Upper lobe of left lung (tissue), 6 donors: ENCODE measurements at regions not wholly inside any gene's neighbourhood (a gene's known extent, or its start where the extent isn't known, plus 50 kb on each side); places are given as distances from the start of the nearest gene placed in this dataset.

Experiments
- ATAC-seq, 2 donors: fragments of 200-7000 bp; cut with Tn5 transposase; one replicate each; pipeline ENCODE4 v1.9.1; 2022; ENCODE audit warnings: mild to moderate bottlenecking in 2 of 2, moderate library complexity in 2 of 2; ENCODE audit not compliant: low FRiP score in 2 of 2
- DNase-seq, 2 donors: peaks; one replicate each; pipeline ENCODE4 v3.0.0-alpha.2; 2019 to 2020
- H3K27ac ChIP-seq, 4 donors: fragments of 200-600 bp; sonication (generic); one replicate each; pipeline ENCODE4 v1.5.1; 2016 to 2019
- H3K27me3 ChIP-seq, 4 donors: fragments of 200-600 bp; sonication (generic); one replicate each; pipeline ENCODE4 v1.5.1; 2017 to 2019
- H3K36me3 ChIP-seq, 4 donors: fragments of 200-600 bp; sonication (generic); one replicate each; pipeline ENCODE4 v1.5.1; 2016 to 2019
- H3K4me1 ChIP-seq, 4 donors: fragments of 200-600 bp; sonication (generic); one replicate each; pipeline ENCODE4 v1.5.1; 2018 to 2019
- H3K4me3 ChIP-seq, 4 donors: fragments of 200-600 bp; sonication (generic); one replicate each; pipeline ENCODE4 v1.5.1; 2017 to 2019; ENCODE audit warnings: mild to moderate bottlenecking in 2 of 4, moderate library complexity in 1 of 4
- H3K9me3 ChIP-seq, 4 donors: fragments of 200-600 bp; sonication (generic); one replicate each; pipeline ENCODE4 v1.5.1; 2018 to 2019
- CTCF ChIP-seq, 6 experiments: fragments of 450-650 bp in 4 of 6; fragments of 200-600 bp in 2 of 6; sonication (generic) in 2 of 6; IDR thresholded peaks; one replicate each; pipeline ENCODE4 v1.5.1; 2016 to 2019; ENCODE audit warnings: antibody characterized with exemption in 6 of 6
- EP300 ChIP-seq, 4 donors: sonication (generic); formaldehyde crosslinking; IDR thresholded peaks; one replicate each; pipeline ENCODE4 v1.5.1; 2017; ENCODE audit warnings: antibody characterized with exemption in 4 of 4, control low read depth in 2 of 4
- POLR2A ChIP-seq, 4 donors: fragments of 450-650 bp; IDR thresholded peaks; one replicate each; pipeline ENCODE4 v1.5.1; 2016 to 2017; ENCODE audit warnings: antibody characterized with exemption in 4 of 4, mild to moderate bottlenecking in 2 of 4
- POLR2AphosphoS5 ChIP-seq, 2 donors: sonication (generic); formaldehyde crosslinking; IDR thresholded peaks; one replicate each; pipeline ENCODE4 v1.5.1; 2017; ENCODE audit warnings: antibody characterized with exemption in 2 of 2
- WGBS, 2 donors: methylation state at CpG; one replicate each; pipeline ENCODE4 v1.1.5; 2017 to 2018; 5-methylcytosine and 5-hydroxymethylcytosine counted together
- donor health status: DM: no; HTN: no; CAD: no; lungs with moderate emphysema.
- donor health status: DM: no; HTN: yes; CAD: no; lungs with severe emphysema.

GRCh38 chr2:128452536-128453530, 134.2 kb upstream of the HS6ST1 start:
- no peak overlapping the region for H3K27ac ChIP-seq
- TF ChIP-seq EP300 (IDR thresholded peaks at IDR 0.05) (no peak), CTCF (IDR thresholded peaks at IDR 0.05) (no peak), POLR2A (IDR thresholded peaks at IDR 0.05) (no peak), POLR2AphosphoS5 (IDR thresholded peaks at IDR 0.05) (no peak)
- DNase-seq = no peak
- H3K4me3 ChIP-seq = no peak overlapping the region
- 91 to 92% methylated on average over 20 of the region's 20 CpGs for WGBS, 2 donors
- no peak for ATAC-seq
- H3K27me3 ChIP-seq = no peaks in the 10 kb centered on the region
- H3K36me3 ChIP-seq = no peaks in the 10 kb centered on the region
- H3K9me3 ChIP-seq = no peaks in the 10 kb centered on the region
- no peaks in the 10 kb centered on the region for H3K4me1 ChIP-seq

- peaks cover 0 to 4% (median 0%) of the 10 kb centered on the region in 4 donors for H3K4me1 ChIP-seq
- no peak for ATAC-seq
- 89 to 91% methylated on average over 5 to 12 of the region's 12 CpGs for WGBS, 2 donors
- TF ChIP-seq POLR2A (IDR thresholded peaks at IDR 0.05) = no peak
- no peak for TF ChIP-seq POLR2AphosphoS5 (IDR thresholded peaks at IDR 0.05)
- no peak for TF ChIP-seq EP300 (IDR thresholded peaks at IDR 0.05)
- no peak for TF ChIP-seq CTCF (IDR thresholded peaks at IDR 0.05)
- no peaks in the 10 kb centered on the region for H3K27me3 ChIP-seq
- no peaks in the 10 kb centered on the region for H3K36me3 ChIP-seq
- DNase-seq = no peak
- no peaks in the 10 kb centered on the region for H3K9me3 ChIP-seq
- no peak overlapping the region for H3K4me3 ChIP-seq
- no peak overlapping the region for H3K27ac ChIP-seq
Observed at GRCh38 chr2:128454980-128455720, 136.5 kb upstream of the HS6ST1 start.

- 95% methylated on average over 1 of the region's 1 CpG; no CpG with 5 or more reads in 1 of the 2 donors for WGBS, 2 donors
- Histone ChIP-seq H3K4me1 (peaks cover 0 to 4% (median 0%) of the 10 kb centered on the region in 4 donors), H3K27ac (no peak overlapping the region), H3K27me3 (no peaks in the 10 kb centered on the region), H3K36me3 (no peaks in the 10 kb centered on the region), H3K4me3 (no peak overlapping the region), H3K9me3 (no peaks in the 10 kb centered on the region)
- DNase-seq = no peak
- TF ChIP-seq POLR2AphosphoS5 (IDR thresholded peaks at IDR 0.05) (no peak), EP300 (IDR thresholded peaks at IDR 0.05) (no peak), CTCF (IDR thresholded peaks at IDR 0.05) (no peak), POLR2A (IDR thresholded peaks at IDR 0.05) (no peak)
- ATAC-seq = no peak
Observed at GRCh38 chr2:128455721-128456050, 137.0 kb upstream of the HS6ST1 start.

GRCh38 chr2:128456281-128456680, 137.6 kb upstream of the HS6ST1 start:
- H3K36me3 ChIP-seq = no peaks in the 10 kb centered on the region
- TF ChIP-seq POLR2A (IDR thresholded peaks at IDR 0.05) (no peak), EP300 (IDR thresholded peaks at IDR 0.05) (no peak), POLR2AphosphoS5 (IDR thresholded peaks at IDR 0.05) (no peak), CTCF (IDR thresholded peaks at IDR 0.05) (no peak)

More at GRCh38 chr2:128456281-128456680, 137.6 kb upstream of the HS6ST1 start:
- Histone ChIP-seq H3K27me3 (no peaks in the 10 kb centered on the region), H3K9me3 (peaks cover 0 to 4% (median 0%) of the 10 kb centered on the region in 4 donors), H3K4me3 (no peak overlapping the region), H3K4me1 (peaks cover 0 to 4% (median 0%) of the 10 kb centered on the region in 4 donors), H3K27ac (no peak overlapping the region)
- ATAC-seq = no peak
- DNase-seq = no peak
- WGBS, 2 donors = 90 to 92% methylated on average over 5 of the region's 5 CpGs
